ENCODE measurements at regions not wholly inside any gene's neighbourhood (a gene's known extent, or its start where the extent isn't known, plus 50 kb on each side); places are given as distances from the start of the nearest gene placed in this dataset.

- no peak overlapping the region for H3K27ac ChIP-seq
- TF ChIP-seq CTCF (conservative IDR thresholded peaks at IDR 0.05) = no peak
These were observed 972.0 kb upstream of the LRRTM1 start for GRCh38 chr2:81276595-81276994.

GRCh38 chr2:81266106-81266505 lies 961.6 kb upstream of the LRRTM1 start:
- TF ChIP-seq CTCF (conservative IDR thresholded peaks at IDR 0.05) = peak; percentile 65
- H3K27ac ChIP-seq = no peak overlapping the region

- TF ChIP-seq CTCF (conservative IDR thresholded peaks at IDR 0.05) = no peak
These were observed 959.4 kb upstream of the LRRTM1 start for GRCh38 chr2:81263989-81264388.

GRCh38 chr2:81260320-81260719 lies 955.8 kb upstream of the LRRTM1 start:
- TF ChIP-seq CTCF (conservative IDR thresholded peaks at IDR 0.05) = no peak
- H3K27ac ChIP-seq = no peak overlapping the region

More at GRCh38 chr2:81263989-81264388, 959.4 kb upstream of the LRRTM1 start:
- no peak overlapping the region for H3K27ac ChIP-seq

- no peak overlapping the region for H3K27ac ChIP-seq
These were observed 945.7 kb upstream of the LRRTM1 start for GRCh38 chr2:81250270-81250669.

GRCh38 chr2:81249152-81249551 lies 944.6 kb upstream of the LRRTM1 start:
- no peak for TF ChIP-seq CTCF (conservative IDR thresholded peaks at IDR 0.05)
- no peak overlapping the region for H3K27ac ChIP-seq

More at GRCh38 chr2:81250270-81250669, 945.7 kb upstream of the LRRTM1 start:
- no peak for TF ChIP-seq CTCF (conservative IDR thresholded peaks at IDR 0.05)

GRCh38 chr2:81247648-81248047 lies 943.1 kb upstream of the LRRTM1 start:
- no peak for TF ChIP-seq CTCF (conservative IDR thresholded peaks at IDR 0.05)
- no peak overlapping the region for H3K27ac ChIP-seq

- TF ChIP-seq CTCF (conservative IDR thresholded peaks at IDR 0.05) = no peak
- no peak overlapping the region for H3K27ac ChIP-seq
These were observed 937.9 kb upstream of the LRRTM1 start for GRCh38 chr2:81242501-81242900.

All from VCaP (cell line).